ENCODE measurements at regions not wholly inside any gene's neighbourhood (a gene's known extent, or its start where the extent isn't known, plus 50 kb on each side); places are given as distances from the start of the nearest gene placed in this dataset.

DNA sequence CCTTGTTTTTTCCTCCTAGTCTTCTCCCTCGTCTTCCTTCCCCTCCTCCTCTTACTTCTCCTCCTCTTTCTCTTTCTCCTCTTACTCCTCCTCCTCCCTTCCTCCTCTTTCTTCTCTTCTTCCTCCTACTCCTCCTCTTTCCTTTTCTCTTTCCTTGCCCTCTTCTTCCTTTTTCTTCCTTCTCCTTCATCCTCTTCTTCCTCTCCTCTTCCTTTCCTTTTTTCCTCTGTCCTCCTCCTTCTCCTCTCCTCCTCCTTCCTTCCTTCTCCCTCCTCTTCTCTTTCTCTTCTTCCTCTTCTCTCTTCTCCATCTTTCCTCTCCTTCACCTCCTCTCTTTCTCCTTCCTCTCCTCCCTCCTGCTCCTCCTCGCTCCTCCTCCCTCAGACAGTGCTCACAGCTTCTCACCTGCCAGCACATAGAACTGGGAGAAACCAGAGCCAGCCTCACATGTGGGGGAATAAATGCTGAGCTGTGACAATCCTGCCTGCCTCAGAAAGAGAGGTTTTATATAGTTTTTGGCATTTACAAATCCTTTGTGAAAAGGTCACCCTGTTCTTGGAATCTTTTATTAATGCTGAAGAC, 84.3 kb upstream of the NLRP1 start:
- Histone ChIP-seq H3K4me1 (ENCODE audit: control insufficient read depth in 2 of 3, insufficient read depth in 2 of 3, low read depth in 1 of 3, low read length in 3 of 3) (no peaks in the 10 kb centered on the region), H3K9me3 (ENCODE audit: control insufficient read depth in 2 of 3, insufficient read depth in 1 of 3, low read length in 3 of 3) (no peaks in the 10 kb centered on the region), H3K9ac (ENCODE audit: low read length in 3 of 3) (no peak overlapping the region), H3K27me3 (ENCODE audit: control insufficient read depth, insufficient read depth, low read length) (no peaks in the 10 kb centered on the region), H3K4me3 (ENCODE audit: low read length in 3 of 3) (no peak overlapping the region), H3K36me3 (ENCODE audit: control insufficient read depth in 2 of 3, insufficient read depth in 3 of 3, low read length in 3 of 3) (no peaks in the 10 kb centered on the region), H3K27ac (ENCODE audit: low read depth in 2 of 2, low read length in 2 of 2) (no peak overlapping the region)
- no peak for FAIRE-seq
- intact Hi-C loops (cut with DNase I), result no loop called here
- no peak for DNase-seq
- TF ChIP-seq, protein P1, sequence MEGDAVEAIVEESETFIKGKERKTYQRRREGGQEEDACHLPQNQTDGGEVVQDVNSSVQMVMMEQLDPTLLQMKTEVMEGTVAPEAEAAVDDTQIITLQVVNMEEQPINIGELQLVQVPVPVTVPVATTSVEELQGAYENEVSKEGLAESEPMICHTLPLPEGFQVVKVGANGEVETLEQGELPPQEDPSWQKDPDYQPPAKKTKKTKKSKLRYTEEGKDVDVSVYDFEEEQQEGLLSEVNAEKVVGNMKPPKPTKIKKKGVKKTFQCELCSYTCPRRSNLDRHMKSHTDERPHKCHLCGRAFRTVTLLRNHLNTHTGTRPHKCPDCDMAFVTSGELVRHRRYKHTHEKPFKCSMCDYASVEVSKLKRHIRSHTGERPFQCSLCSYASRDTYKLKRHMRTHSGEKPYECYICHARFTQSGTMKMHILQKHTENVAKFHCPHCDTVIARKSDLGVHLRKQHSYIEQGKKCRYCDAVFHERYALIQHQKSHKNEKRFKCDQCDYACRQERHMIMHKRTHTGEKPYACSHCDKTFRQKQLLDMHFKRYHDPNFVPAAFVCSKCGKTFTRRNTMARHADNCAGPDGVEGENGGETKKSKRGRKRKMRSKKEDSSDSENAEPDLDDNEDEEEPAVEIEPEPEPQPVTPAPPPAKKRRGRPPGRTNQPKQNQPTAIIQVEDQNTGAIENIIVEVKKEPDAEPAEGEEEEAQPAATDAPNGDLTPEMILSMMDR (IDR thresholded peaks at IDR 0.05; ENCODE audit: borderline replicate concordance, extremely low read depth, insufficient read depth), result no peak

DNA sequence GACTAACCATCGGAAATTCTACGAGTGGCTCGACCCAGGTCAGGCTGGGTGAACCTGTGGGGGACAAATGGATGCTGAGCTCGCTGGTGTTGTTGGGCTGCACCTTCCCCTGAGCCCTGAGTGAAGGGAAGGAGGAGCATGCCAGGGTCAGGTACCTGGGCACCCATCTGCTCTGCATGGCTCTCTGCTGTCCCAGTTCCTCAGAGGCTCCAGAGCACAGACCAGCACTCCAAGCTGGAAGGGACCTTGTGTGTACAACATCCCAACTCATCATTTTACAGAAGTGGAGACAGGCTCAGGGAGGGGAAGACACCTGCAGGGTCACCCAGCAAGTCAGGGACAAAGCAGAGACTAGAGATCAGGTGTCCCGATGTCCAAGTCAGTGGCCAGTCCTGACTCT, 84.9 kb upstream of the NLRP1 start:
- H3K9ac ChIP-seq (ENCODE audit: low read length in 3 of 3), result no peak overlapping the region
- FAIRE-seq (no peak), DNase-seq (no peak)
- no peak overlapping the region for H3K4me3 ChIP-seq (ENCODE audit: low read length in 3 of 3)
- no peaks in the 10 kb centered on the region for H3K27me3 ChIP-seq (ENCODE audit: control insufficient read depth, insufficient read depth, low read length)
- no peaks in the 10 kb centered on the region for H3K4me1 ChIP-seq (ENCODE audit: control insufficient read depth in 2 of 3, insufficient read depth in 2 of 3, low read depth in 1 of 3, low read length in 3 of 3)
- TF ChIP-seq, protein P1 (IDR thresholded peaks at IDR 0.05; ENCODE audit: borderline replicate concordance, extremely low read depth, insufficient read depth), result no peak
- intact Hi-C loops (cut with DNase I), result no loop called here
- H3K36me3 ChIP-seq (ENCODE audit: control insufficient read depth in 2 of 3, insufficient read depth in 3 of 3, low read length in 3 of 3), result no peaks in the 10 kb centered on the region
- no peaks in the 10 kb centered on the region for H3K9me3 ChIP-seq (ENCODE audit: control insufficient read depth in 2 of 3, insufficient read depth in 1 of 3, low read length in 3 of 3)
- H3K27ac ChIP-seq (ENCODE audit: low read depth in 2 of 2, low read length in 2 of 2), result no peak overlapping the region

DNA sequence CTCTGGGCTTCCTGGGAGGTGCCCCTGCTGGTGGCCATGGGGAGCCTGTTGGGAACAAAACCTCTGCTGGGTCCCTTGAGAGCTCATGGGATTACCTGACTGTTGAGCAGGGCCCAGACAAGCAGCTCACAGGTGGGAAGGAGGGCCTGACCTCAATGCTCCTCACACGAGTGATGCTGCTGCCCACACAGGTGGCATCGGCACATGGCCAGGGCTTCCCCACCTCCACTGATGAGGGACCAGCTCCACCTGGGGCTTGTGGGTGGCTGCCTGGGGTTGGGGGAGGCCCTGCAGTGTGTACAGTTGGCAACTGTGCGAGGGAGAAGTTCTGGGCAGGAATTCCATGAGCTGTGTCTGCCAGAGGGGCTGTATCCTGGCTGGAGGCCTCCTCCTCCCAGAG, 87.8 kb upstream of the NLRP1 start:
- intact Hi-C loops (cut with DNase I), result no loop called here
- no peak overlapping the region for H3K4me3 ChIP-seq (ENCODE audit: low read length in 3 of 3)
- DNase-seq (no peak), FAIRE-seq (no peak)
- TF ChIP-seq, protein P1 (IDR thresholded peaks at IDR 0.05; ENCODE audit: borderline replicate concordance, extremely low read depth, insufficient read depth), result no peak
- no peak overlapping the region for H3K27ac ChIP-seq (ENCODE audit: low read depth in 2 of 2, low read length in 2 of 2)
- H3K9ac ChIP-seq (ENCODE audit: low read length in 3 of 3), result no peak overlapping the region
- no peaks in the 10 kb centered on the region for H3K36me3 ChIP-seq (ENCODE audit: control insufficient read depth in 2 of 3, insufficient read depth in 3 of 3, low read length in 3 of 3)
- no peaks in the 10 kb centered on the region for H3K27me3 ChIP-seq (ENCODE audit: control insufficient read depth, insufficient read depth, low read length)
- no peaks in the 10 kb centered on the region for H3K9me3 ChIP-seq (ENCODE audit: control insufficient read depth in 2 of 3, insufficient read depth in 1 of 3, low read length in 3 of 3)
- H3K4me1 ChIP-seq (ENCODE audit: control insufficient read depth in 2 of 3, insufficient read depth in 2 of 3, low read depth in 1 of 3, low read length in 3 of 3), result no peaks in the 10 kb centered on the region

Measured in kidney (tissue), 13 donors.